ENCODE measurements at regions not wholly inside any gene's neighbourhood (a gene's known extent, or its start where the extent isn't known, plus 50 kb on each side); places are given as distances from the start of the nearest gene placed in this dataset.

- Histone ChIP-seq H3K4me3 (no peak overlapping the region), H3K27ac (no peak overlapping the region), H3K9me3 (no peaks in the 10 kb centered on the region), H3K4me1 (no peaks in the 10 kb centered on the region), H3K36me3 (no peaks in the 10 kb centered on the region), H3K27me3 (no peaks in the 10 kb centered on the region)
- intact Hi-C loops (cut with DNase I) = no loop called here
- DNase-seq (no peak), ATAC-seq (no peak)
- no peak for TF ChIP-seq POLR2A (IDR thresholded peaks at IDR 0.05)
- no peak for TF ChIP-seq CTCF (IDR thresholded peaks at IDR 0.05)
These were observed 617.8 kb downstream of the PCDH7 start for GRCh38 chr4:31338000-31338399.

- no peaks in the 10 kb centered on the region for H3K9me3 ChIP-seq
- H3K4me3 ChIP-seq = no peak overlapping the region
- no peak overlapping the region for H3K27ac ChIP-seq
- no peaks in the 10 kb centered on the region for H3K36me3 ChIP-seq
- ATAC-seq (no peak), DNase-seq (no peak)
- 34% methylated on average over 4 of the region's 4 CpGs for WGBS (ENCODE audit: insufficient coverage, low coverage, low lambda C conversion rate, missing lambda C conversion rate)
- H3K4me1 ChIP-seq = no peaks in the 10 kb centered on the region
- intact Hi-C loops (cut with DNase I) = no loop called here
- TF ChIP-seq POLR2A (IDR thresholded peaks at IDR 0.05) (no peak), CTCF (IDR thresholded peaks at IDR 0.05) (no peak)
- H3K27me3 ChIP-seq = no peaks in the 10 kb centered on the region
These were observed 621.6 kb downstream of the PCDH7 start for GRCh38 chr4:31341601-31342359.

- ATAC-seq (no peak), DNase-seq (no peak)
- no peak overlapping the region for H3K4me3 ChIP-seq
- H3K4me1 ChIP-seq = no peaks in the 10 kb centered on the region
- H3K27ac ChIP-seq = no peak overlapping the region
- no peaks in the 10 kb centered on the region for H3K9me3 ChIP-seq
- no peak for TF ChIP-seq CTCF (IDR thresholded peaks at IDR 0.05)
- no peak for TF ChIP-seq POLR2A (IDR thresholded peaks at IDR 0.05)
- no peaks in the 10 kb centered on the region for H3K27me3 ChIP-seq
- intact Hi-C loops (cut with DNase I) = no loop called here
- H3K36me3 ChIP-seq = no peaks in the 10 kb centered on the region
These were observed 622.9 kb downstream of the PCDH7 start for GRCh38 chr4:31343061-31343460.

GRCh38 chr4:31349907-31350306 lies 629.7 kb downstream of the PCDH7 start:
- WGBS (ENCODE audit: insufficient coverage, low coverage, low lambda C conversion rate, missing lambda C conversion rate) = 0% methylated on average over 1 of the region's 1 CpG
- Histone ChIP-seq H3K27me3 (no peaks in the 10 kb centered on the region), H3K36me3 (no peaks in the 10 kb centered on the region), H3K4me1 (no peaks in the 10 kb centered on the region), H3K4me3 (no peak overlapping the region), H3K9me3 (no peaks in the 10 kb centered on the region), H3K27ac (no peak overlapping the region)
- TF ChIP-seq POLR2A (IDR thresholded peaks at IDR 0.05) = no peak
- TF ChIP-seq CTCF (IDR thresholded peaks at IDR 0.05) = no peak
- no peak for DNase-seq
- ATAC-seq = no peak
- intact Hi-C loops (cut with DNase I) = no loop called here

- Histone ChIP-seq H3K36me3 (no peaks in the 10 kb centered on the region), H3K4me1 (no peaks in the 10 kb centered on the region), H3K9me3 (no peaks in the 10 kb centered on the region), H3K27me3 (no peaks in the 10 kb centered on the region), H3K27ac (no peak overlapping the region), H3K4me3 (no peak overlapping the region)
- TF ChIP-seq POLR2A (IDR thresholded peaks at IDR 0.05) (no peak), CTCF (IDR thresholded peaks at IDR 0.05) (no peak)
- DNase-seq (no peak), ATAC-seq (no peak)
- 24% methylated on average over 3 of the region's 3 CpGs for WGBS (ENCODE audit: insufficient coverage, low coverage, low lambda C conversion rate, missing lambda C conversion rate)
- intact Hi-C loops (cut with DNase I) = no loop called here
These were observed 631.5 kb downstream of the PCDH7 start for GRCh38 chr4:31351695-31352094.

Measured in right lobe of liver (tissue), 6 donors.